ENCODE measurements at regions not wholly inside any gene's neighbourhood (a gene's known extent, or its start where the extent isn't known, plus 50 kb on each side); places are given as distances from the start of the nearest gene placed in this dataset.

DNA sequence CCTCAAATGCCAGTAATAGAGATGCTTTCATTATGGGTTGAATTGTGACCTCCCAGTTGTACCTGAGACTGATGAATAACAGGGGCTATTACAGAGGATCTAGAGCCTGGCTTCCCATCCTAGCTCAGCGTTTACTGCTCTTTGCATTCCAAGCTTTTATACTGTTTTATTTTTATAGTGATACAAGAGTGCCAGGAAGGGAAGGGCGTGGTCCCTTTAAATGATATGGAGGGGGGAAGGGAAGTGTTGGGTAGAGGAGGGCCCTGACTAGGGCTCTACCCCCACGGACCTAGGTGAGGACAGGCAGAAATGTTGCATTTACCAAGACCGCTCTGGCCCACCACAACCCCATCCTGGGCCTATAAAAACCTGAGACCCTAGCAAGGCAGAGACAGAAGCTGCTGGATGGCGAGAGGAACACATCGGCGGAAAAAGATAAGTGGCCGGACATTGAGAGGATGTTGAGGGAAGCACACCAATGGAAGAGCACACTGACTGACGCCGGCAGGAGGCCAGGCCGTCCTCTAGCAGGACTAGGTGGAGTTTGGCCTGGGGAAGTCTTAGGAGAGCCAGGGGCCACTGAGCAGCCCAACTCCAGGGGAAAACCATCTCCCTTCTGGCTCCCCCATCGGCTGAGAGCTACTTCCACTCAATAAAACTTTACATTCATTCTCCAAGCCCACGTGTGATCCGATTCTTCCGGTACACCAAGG, 1025.9 kb downstream of the TTLL7 start:
- TF ChIP-seq, protein P1, sequence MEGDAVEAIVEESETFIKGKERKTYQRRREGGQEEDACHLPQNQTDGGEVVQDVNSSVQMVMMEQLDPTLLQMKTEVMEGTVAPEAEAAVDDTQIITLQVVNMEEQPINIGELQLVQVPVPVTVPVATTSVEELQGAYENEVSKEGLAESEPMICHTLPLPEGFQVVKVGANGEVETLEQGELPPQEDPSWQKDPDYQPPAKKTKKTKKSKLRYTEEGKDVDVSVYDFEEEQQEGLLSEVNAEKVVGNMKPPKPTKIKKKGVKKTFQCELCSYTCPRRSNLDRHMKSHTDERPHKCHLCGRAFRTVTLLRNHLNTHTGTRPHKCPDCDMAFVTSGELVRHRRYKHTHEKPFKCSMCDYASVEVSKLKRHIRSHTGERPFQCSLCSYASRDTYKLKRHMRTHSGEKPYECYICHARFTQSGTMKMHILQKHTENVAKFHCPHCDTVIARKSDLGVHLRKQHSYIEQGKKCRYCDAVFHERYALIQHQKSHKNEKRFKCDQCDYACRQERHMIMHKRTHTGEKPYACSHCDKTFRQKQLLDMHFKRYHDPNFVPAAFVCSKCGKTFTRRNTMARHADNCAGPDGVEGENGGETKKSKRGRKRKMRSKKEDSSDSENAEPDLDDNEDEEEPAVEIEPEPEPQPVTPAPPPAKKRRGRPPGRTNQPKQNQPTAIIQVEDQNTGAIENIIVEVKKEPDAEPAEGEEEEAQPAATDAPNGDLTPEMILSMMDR (IDR thresholded peaks at IDR 0.05; ENCODE audit: low read depth, low read length, poor library complexity, severe bottlenecking), result no peak
- no peak for TF ChIP-seq EZH2phosphoT487 (IDR thresholded peaks at IDR 0.05; ENCODE audit: borderline replicate concordance, low read length)
